GM21447 (cell line): ENCODE measurements at regions not wholly inside any gene's neighbourhood (a gene's known extent, or its start where the extent isn't known, plus 50 kb on each side); places are given as distances from the start of the nearest gene placed in this dataset.

ENCODE experiments used
- ATAC-seq: cut with Tn5 transposase; IDR thresholded peaks from one replicate; pipeline ENCODE4 v1.9.1; 2021; ENCODE audit not compliant: unreplicated experiment

DNA sequence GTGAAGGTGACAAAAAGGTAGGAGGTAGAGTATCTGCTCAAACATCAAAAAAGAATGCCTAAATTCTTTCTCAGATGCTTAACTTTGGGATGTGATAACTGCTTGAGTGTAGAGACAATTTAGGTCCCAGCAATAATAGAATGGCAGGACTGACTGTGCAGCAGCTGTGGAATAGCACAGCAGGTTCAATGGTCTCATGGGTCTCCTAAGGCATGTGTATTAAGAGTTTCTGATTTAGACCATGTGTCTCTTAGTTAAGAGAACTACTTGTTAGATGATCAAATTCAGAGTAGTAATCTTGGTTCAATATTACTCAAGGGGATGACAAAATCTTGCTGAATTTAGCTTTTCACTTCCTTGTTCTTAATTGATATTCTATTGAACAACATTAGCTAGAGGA, 72.0 kb downstream of the ALX1 start:
- no peak for ATAC-seq

GRCh38 chr12:85356596-85357385, 76.8 kb downstream of the ALX1 start:
- no peak for ATAC-seq

GRCh38 chr12:85357609-85358008, 77.6 kb downstream of the ALX1 start:
- ATAC-seq, result no peak

DNA sequence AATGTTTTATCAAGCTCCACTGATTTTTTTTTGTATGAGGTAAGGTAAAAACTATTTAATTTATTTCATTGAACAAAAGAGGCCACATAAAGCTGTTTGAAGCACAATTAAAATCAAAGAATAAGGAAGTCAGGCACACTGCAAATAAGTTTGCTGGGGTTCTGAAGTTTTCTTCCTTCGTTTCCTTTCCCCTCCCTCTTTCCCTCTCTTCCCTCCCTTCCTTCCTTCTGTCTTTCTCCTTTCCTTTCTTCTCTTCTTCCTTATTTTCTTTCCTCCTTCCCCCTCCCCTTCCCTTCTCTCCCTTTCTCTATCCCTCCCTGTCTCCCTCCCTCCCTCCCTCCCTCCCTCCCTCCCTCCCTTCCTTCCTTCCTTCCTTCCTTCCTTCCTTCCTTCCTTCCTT, 78.7 kb downstream of the ALX1 start:
- ATAC-seq, result no peak

GRCh38 chr12:85363382-85364190, 83.6 kb downstream of the ALX1 start:
- ATAC-seq, result no peak

GRCh38 chr12:85367936-85368335, 87.9 kb downstream of the ALX1 start:
- ATAC-seq, result no peak

DNA sequence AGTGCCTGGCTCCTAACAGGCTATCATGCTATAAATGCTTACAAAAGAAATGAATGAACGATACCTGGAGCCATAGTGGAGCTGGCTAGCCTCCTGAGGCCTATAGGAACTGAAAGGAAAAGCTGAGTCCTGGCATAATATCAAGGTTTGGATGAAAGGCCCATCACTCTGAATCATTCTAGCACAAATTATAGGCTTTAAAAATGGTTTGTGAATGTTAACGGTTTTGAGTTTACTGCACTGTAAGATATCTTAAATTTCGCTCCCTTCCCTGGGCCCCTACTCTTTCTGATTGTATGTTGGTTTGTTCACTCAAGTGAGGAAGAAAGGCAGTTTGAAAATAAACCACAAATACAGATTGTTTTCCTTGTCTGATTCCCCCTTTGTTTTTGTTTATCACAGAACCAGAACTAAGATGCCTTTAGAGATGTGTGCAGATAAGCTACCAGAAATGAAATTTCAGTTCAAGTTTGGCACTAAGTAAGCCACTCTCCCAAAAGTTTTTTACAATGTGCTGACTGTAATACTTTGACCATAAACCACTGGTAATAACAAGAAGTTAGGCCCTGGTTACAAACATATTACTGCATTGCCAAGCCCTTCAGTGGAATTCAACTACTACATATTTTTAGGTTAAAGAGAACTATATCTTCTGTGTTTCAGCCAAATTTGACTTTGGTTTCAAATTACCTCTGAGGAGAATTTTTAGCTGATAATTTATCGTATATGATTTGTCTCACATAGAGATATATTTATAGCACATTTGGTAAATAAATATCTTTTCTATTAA, 89.5 kb downstream of the ALX1 start:
- no peak for ATAC-seq

DNA sequence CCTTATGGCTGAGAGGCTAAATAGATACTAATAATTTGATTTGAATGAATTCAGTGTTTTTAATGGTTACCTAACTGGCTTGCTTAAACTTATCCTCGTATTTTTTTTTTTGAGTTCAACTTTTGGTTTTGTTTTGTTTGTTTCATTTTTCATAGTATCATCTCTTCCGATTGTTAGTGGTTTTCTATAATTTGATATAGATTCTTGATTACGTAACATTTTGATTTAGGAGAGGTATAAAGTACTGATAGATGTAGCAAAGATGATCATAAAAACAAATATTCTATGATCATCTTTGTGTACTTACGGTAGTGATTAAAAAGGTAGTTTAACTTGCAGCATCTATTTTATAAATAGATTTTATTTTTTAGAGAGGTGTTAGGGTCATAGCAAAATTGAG, 93.0 kb downstream of the ALX1 start:
- no peak for ATAC-seq

- no peak for ATAC-seq
These were observed 95.0 kb downstream of the ALX1 start for GRCh38 chr12:85374981-85375380.

DNA sequence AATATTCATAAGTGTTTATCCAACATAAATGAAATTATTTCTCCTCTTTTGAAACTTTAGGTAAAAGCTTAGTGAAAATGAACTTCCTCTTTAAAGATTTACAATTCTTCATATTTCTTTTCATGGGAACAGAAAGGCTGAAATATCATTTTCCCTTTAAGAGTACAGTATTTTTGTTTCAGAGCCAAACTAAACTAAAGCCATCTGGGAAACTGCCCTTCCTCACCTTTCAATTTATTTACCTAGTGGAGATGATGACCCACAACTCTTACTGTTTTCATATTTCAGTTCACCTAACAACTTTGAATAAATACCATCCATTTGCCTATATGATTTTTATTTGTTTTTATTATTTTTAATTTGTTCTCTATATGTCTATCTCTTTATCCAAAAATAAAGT, 105.4 kb downstream of the ALX1 start:
- no peak for ATAC-seq

DNA sequence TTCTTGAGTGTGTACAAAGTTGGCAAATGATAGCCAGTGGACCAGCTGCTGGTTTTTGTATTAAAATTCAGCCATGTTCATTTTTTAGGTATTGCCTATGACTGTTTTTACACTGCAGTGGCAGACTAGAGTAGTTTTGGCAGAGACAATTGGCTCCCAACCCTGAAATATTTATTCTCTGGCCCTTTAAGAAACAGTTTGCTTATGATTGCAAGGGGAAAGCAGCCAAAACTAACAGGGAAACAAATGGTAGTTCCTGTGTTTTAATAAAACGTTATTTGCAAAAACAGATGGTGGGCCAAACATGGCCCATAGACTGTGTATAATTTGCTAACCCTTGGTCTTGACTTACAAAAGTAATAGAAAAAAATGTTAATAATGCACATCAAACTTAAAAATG, 110.2 kb downstream of the ALX1 start:
- ATAC-seq, result no peak

DNA sequence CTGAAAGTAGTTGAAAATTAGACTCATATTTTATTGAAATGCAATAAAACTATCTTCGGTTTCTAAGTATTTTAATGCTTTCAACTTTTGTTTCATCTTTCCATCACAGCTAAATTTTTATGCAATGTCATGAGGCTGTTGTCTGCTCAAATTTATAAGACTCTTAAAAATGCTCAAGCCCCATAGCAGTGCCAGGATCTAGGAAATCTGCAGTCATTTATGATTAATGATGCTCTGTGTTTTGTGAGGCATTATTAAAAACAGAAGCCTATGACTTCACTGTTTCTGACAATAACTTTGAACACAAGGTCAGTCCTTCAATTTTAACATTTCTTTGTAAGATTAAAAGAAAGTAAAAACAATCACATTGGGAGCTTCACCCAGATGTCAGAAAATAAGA, 112.5 kb downstream of the ALX1 start:
- no peak for ATAC-seq

GRCh38 chr12:85393606-85394005, 113.6 kb downstream of the ALX1 start:
- no peak for ATAC-seq

DNA sequence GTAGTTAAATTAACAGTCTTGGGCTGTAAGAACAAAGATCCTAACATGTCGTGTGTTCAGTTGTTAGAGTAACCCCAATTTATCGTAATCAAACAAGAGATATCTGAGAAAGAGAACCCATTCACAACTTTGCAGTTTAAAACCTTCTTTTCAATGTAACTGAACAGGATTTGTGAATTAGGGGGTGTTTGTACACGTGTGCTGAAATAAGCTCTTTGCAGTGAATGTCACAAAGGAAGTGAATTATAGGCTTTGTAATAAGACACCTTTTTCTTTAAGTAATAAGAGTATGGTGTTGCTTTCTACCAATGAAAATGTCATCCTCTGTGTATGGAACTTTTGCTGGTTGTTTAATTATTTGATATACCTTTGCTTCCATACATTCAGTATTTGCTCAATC, 114.0 kb downstream of the ALX1 start:
- no peak for ATAC-seq

DNA sequence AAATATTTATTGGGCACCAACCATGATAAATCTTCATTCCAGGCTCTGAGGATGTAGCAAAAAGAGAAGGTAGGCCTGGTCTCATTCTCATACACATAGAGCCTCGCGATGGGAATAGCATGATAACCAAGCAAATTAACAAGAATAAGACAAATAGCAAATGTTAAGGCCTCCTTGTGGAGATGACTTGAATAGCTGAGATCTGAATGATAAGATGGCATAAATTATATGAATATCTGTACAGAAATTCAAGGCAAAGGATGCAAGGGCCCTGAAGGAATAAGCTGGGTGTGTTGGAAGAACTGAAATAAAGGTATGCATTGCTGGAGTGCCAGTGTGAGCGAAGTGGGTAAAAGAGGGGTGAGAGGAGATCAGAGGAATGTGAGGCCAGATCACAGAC, 114.8 kb downstream of the ALX1 start:
- no peak for ATAC-seq

DNA sequence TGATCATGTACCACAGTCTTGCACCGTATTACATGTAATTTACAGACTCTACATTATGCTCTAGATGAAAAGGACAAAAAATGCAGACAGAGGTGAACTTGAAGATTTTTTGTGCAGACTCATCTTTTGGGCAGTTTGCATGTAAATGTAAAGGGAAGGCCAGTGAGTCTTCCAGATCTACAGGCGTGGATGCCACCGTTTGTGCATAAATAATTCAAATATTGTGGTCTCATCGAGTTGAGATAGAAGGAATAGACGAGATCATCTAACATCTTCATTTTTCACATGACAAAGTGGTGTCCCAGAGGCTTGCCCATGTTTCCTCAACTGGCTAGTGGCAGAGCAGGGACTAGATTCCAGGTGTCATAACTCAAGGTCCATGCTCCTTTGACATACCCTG, 125.2 kb downstream of the ALX1 start:
- no peak for ATAC-seq

GRCh38 chr12:85405781-85406522, 125.9 kb downstream of the ALX1 start:
- ATAC-seq, result no peak

DNA sequence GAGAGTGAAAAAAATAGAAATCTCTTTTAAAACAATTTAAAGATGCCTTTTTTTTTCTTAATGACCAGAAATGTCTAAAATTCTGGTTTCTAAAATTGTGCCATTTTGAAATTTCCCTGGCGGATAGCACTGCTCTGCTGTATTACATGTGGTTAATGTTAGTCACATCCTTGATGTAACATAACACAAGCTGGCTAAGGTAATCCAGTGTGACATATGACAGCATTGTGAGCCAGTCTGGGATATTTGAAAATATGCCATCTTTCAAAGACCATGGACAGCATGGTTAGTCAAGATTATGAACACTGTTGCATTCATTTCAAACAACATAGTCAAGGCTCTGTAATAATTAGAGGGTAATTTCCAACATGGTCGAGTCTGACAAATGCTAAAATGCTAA, 133.2 kb downstream of the ALX1 start:
- ATAC-seq, result no peak

DNA sequence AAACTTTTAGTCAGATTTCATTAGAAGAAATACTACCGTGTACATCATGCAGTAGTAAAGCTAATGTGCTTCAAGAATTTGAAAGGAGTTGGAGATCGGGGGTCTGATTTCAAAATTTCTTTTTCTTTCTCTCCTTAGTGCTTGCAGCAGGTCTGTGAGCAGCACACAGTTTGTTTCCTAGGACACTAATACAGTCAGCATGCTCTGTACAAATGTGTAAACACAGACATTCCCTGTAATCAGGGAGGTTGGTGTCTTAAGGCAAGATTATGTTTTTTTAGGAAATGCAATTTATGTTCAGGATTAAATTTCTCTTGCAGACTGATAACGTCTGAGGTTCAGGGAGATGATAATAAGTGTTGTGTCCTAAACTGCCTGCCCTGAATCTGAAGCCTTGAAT, 142.7 kb downstream of the ALX1 start:
- ATAC-seq, result no peak

DNA sequence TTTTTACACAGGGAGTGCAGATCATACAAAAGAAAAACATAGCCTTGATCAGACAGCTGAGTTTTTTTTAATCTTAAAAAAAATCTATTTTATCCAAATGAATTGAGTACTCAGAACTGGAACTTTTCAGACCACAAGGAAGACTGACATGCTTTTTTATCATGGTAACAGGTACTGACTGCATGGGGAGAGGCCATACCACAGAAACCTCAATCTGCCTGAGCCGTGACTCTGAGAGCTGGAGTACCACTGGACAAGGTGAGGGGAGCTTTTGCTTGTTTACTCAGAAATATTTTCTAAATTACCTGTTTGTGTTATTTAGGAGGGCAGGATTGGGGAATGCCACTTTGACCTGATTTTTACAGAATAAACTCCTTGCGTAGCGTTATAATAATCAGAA, 143.9 kb downstream of the ALX1 start:
- ATAC-seq, result peak; percentile 68
